WERI-Rb-1 (cell line): ENCODE measurements at regions not wholly inside any gene's neighbourhood (a gene's known extent, or its start where the extent isn't known, plus 50 kb on each side); places are given as distances from the start of the nearest gene placed in this dataset.

Experiments used
- DNase-seq: peaks from one replicate; pipeline ENCODE4 v3.0.0-alpha.2; 2020
- H3K27ac ChIP-seq: fragments of 250-450 bp; sonication (Bioruptor Pico); 2 replicates; pipeline ENCODE4 v1.5.1; 2020; ENCODE audit warnings: mild to moderate bottlenecking, moderate library complexity
- H3K27me3 ChIP-seq: fragments of 250-450 bp; sonication (Bioruptor Pico); 2 replicates; pipeline ENCODE4 v1.5.1; 2021; ENCODE audit warnings: mild to moderate bottlenecking, low read depth, moderate library complexity; ENCODE audit not compliant: insufficient read depth, severe bottlenecking
- H3K36me3 ChIP-seq: fragments of 250-450 bp; sonication (Bioruptor Pico); 2 replicates; pipeline ENCODE4 v1.5.1; 2020; ENCODE audit warnings: mild to moderate bottlenecking, moderate library complexity
- H3K4me3 ChIP-seq: 2 replicates; pipeline ENCODE4 v1.5.1; 2011; ENCODE audit warnings: low read depth, mild to moderate bottlenecking, control low read depth, low read length
- H3K9me3 ChIP-seq: fragments of 250-450 bp; sonication (Bioruptor Pico); 2 replicates; pipeline ENCODE4 v1.5.1; 2021; ENCODE audit warnings: mild to moderate bottlenecking, moderate library complexity; ENCODE audit not compliant: severe bottlenecking
- CTCF ChIP-seq: IDR thresholded peaks from 2 replicates; pipeline ENCODE4 v1.5.1; 2011; ENCODE audit warnings: low read depth, mild to moderate bottlenecking, control low read depth, inconsistent platforms, low read length

- TF ChIP-seq CTCF = no peak
- no peak for DNase-seq
- Histone ChIP-seq H3K27me3 (no peaks in the 10 kb centered on the region), H3K4me3 (no peak overlapping the region), H3K36me3 (no peaks in the 10 kb centered on the region), H3K27ac (no peak overlapping the region), H3K9me3 (peaks cover 12% of the 10 kb centered on the region)
Observed at GRCh38 chr15:67977414-67978089, 76.6 kb upstream of the PIAS1 start.

- H3K9me3 ChIP-seq = peaks cover 12% of the 10 kb centered on the region
- H3K4me3 ChIP-seq = no peak overlapping the region
- TF ChIP-seq CTCF = no peak
- no peaks in the 10 kb centered on the region for H3K36me3 ChIP-seq
- DNase-seq = no peak
- H3K27ac ChIP-seq = no peak overlapping the region
- no peaks in the 10 kb centered on the region for H3K27me3 ChIP-seq
Observed at GRCh38 chr15:67979281-67979680, 74.8 kb upstream of the PIAS1 start.

- Histone ChIP-seq H3K36me3 (no peaks in the 10 kb centered on the region), H3K9me3 (peaks cover 12% of the 10 kb centered on the region), H3K27me3 (no peaks in the 10 kb centered on the region), H3K4me3 (no peak overlapping the region), H3K27ac (no peak overlapping the region)
- no peak for TF ChIP-seq CTCF
- DNase-seq = no peak
Observed at GRCh38 chr15:67980171-67980570, 73.9 kb upstream of the PIAS1 start.

- DNase-seq = no peak
- H3K4me3 ChIP-seq = no peak overlapping the region
- peak overlapping the region; percentile 32; the same call in 1 of the 2 replicates for H3K27ac ChIP-seq
- no peaks in the 10 kb centered on the region for H3K27me3 ChIP-seq
- no peaks in the 10 kb centered on the region for H3K36me3 ChIP-seq
- H3K9me3 ChIP-seq = peaks cover 12% of the 10 kb centered on the region
- no peak for TF ChIP-seq CTCF
Observed at GRCh38 chr15:67980773-67981685, 73.1 kb upstream of the PIAS1 start.

GRCh38 chr15:67981848-67982247, 72.3 kb upstream of the PIAS1 start:
- no peak overlapping the region for H3K27ac ChIP-seq
- TF ChIP-seq CTCF = no peak
- no peaks in the 10 kb centered on the region for H3K36me3 ChIP-seq
- H3K9me3 ChIP-seq = peaks cover 9% of the 10 kb centered on the region
- DNase-seq = no peak
- H3K4me3 ChIP-seq = no peak overlapping the region
- H3K27me3 ChIP-seq = no peaks in the 10 kb centered on the region
